HepG2 (cell line): ENCODE measurements at regions not wholly inside any gene's neighbourhood (a gene's known extent, or its start where the extent isn't known, plus 50 kb on each side); places are given as distances from the start of the nearest gene placed in this dataset.

ENCODE experiments used
- ATAC-seq: fragments of 200-7000 bp; cut with Tn5 transposase; 3 replicates; pipeline ENCODE4 v1.9.1; 2020; ENCODE audit warnings: mild to moderate bottlenecking, moderate library complexity
- BruUV-seq: library from RNA; stranded (reverse); fragments of 400-500 nt; replicated peaks from 2 replicates; lab custom pipeline; 2021; lab: Mats Ljungman, UMichigan
- CTCF ChIA-PET: fragments of 300-600 bp; formaldehyde crosslinking; extraction: SDS; loops from one replicate; lab custom pipeline; 2021; ENCODE audit warnings: low total read pairs, inconsistent platforms, low intra/inter-chr PET ratio; lab: Yijun Ruan, JAX
- POLR2A ChIA-PET: fragments of 350-600 bp; sonication (Branson Sonifier 250); formaldehyde crosslinking; loops from one replicate; lab custom pipeline; 2020; ENCODE audit warnings: antibody characterized with exemption, inconsistent platforms; lab: Yijun Ruan, JAX
- DNase-seq: peaks from one replicate; pipeline ENCODE4 v3.0.0-alpha.2; 2015; ENCODE audit warnings: low spot score
- FAIRE-seq: peaks from 3 replicates; lab custom pipeline; 2011; peaks lifted over from hg19 to GRCh38; lab: Jason Lieb, UNC
- H2AFZ ChIP-seq: one replicate; pipeline ENCODE4 v1.6.1; 2011; ENCODE audit warnings: low read length, inconsistent platforms
- H3K27ac ChIP-seq: fragments of 300-600 bp; 3 replicates; pipeline ENCODE4 v1.8.0; 2011; ENCODE audit warnings: mixed run types, mild to moderate bottlenecking, mixed read lengths, low read length, inconsistent platforms; ENCODE audit not compliant: insufficient read depth; ENCODE audit errors: extremely low read length
- H3K27me3 ChIP-seq, 2 experiments: fragments of 200-600 bp in 1 of 2; 2 replicates in 1 of 2; 3 replicates in 1 of 2; pipeline versions ENCODE4 v1.6.0 to v1.8.0; 2011; ENCODE audit warnings: low read length in 2 of 2, mild to moderate bottlenecking in 2 of 2, moderate library complexity in 2 of 2, inconsistent platforms in 1 of 2; ENCODE audit not compliant: insufficient read depth in 2 of 2, control insufficient read depth in 1 of 2
- H3K36me3 ChIP-seq, 2 experiments: fragments of 200-600 bp in 1 of 2; replicated peaks in 1 of 2; 2 replicates in 1 of 2; 3 replicates in 1 of 2; pipeline versions ENCODE4 v1.5.1 to v1.8.0; 2011; ENCODE audit warnings: low read length in 2 of 2, inconsistent platforms in 1 of 2; ENCODE audit not compliant: insufficient read depth in 2 of 2, control insufficient read depth in 1 of 2
- H3K4me1 ChIP-seq: 2 replicates; pipeline ENCODE4 v1.5.1; 2012; ENCODE audit warnings: low read length, inconsistent platforms; ENCODE audit not compliant: insufficient read depth
- H3K4me2 ChIP-seq: 2 replicates; pipeline ENCODE4 v1.6.0; 2011; ENCODE audit warnings: low read depth, low read length, inconsistent platforms
- H3K4me3 ChIP-seq, 3 experiments: fragments of 200-600 bp in 1 of 3; sonication (generic), shearing (Covaris generic) in 1 of 3; replicated peaks in 1 of 3; 2 replicates each; pipeline ENCODE4 v1.5.1; 2011 to 2016; ENCODE audit warnings: low read length in 3 of 3, inconsistent platforms in 2 of 3, low read depth in 2 of 3, mild to moderate bottlenecking in 2 of 3, control low read depth in 1 of 3, mixed read lengths in 1 of 3; ENCODE audit not compliant: insufficient read depth in 1 of 3
- H3K79me2 ChIP-seq: one replicate; pipeline ENCODE4 v1.6.1; 2011; ENCODE audit warnings: low read length, inconsistent platforms; ENCODE audit not compliant: insufficient read depth
- H3K9ac ChIP-seq: 2 replicates; pipeline ENCODE4 v1.6.0; 2011; ENCODE audit warnings: mild to moderate bottlenecking, low read depth, low read length, inconsistent platforms; ENCODE audit not compliant: insufficient read depth
- H3K9me3 ChIP-seq: 2 replicates; pipeline ENCODE4 v1.5.1; 2012; ENCODE audit warnings: mild to moderate bottlenecking, low read length
- H4K20me1 ChIP-seq: 2 replicates; pipeline ENCODE4 v1.6.0; 2011; ENCODE audit warnings: inconsistent platforms, mild to moderate bottlenecking, low read length, moderate library complexity; ENCODE audit not compliant: insufficient read depth
- CREM ChIP-seq, 2 experiments: sonication (generic) in 1 of 2; formaldehyde crosslinking in 1 of 2; IDR thresholded peaks; 2 replicates each; pipeline versions ENCODE4 v1.4.0 to v1.6.1; 2016 to 2020; ENCODE audit warnings: antibody characterized with exemption in 1 of 2, mild to moderate bottlenecking in 1 of 2, missing genetic modification reagents in 1 of 2
- HMG20A ChIP-seq: IDR thresholded peaks from 2 replicates; pipeline ENCODE4 v1.6.1; 2016; ENCODE audit warnings: borderline replicate concordance
- MIER2 ChIP-seq: IDR thresholded peaks from 2 replicates; pipeline ENCODE4 v1.6.1; 2016; ENCODE audit warnings: missing biosample characterization, missing genetic modification reagents
- NFYB ChIP-seq: sonication (generic); formaldehyde crosslinking; IDR thresholded peaks from 2 replicates; pipeline ENCODE4 v1.4.0; 2020; ENCODE audit warnings: missing genetic modification reagents
- PHF5A ChIP-seq: IDR thresholded peaks from one replicate; pipeline ENCODE4 v1.6.1; 2018; ENCODE audit warnings: low read depth, missing genetic modification reagents; ENCODE audit not compliant: unreplicated experiment
- REPIN1 ChIP-seq: sonication (generic); formaldehyde crosslinking; IDR thresholded peaks from 2 replicates; pipeline ENCODE4 v1.8.0; 2022; ENCODE audit warnings: missing genetic modification reagents, low read depth, mild to moderate bottlenecking, borderline replicate concordance
- ZNF563 ChIP-seq: sonication (generic); formaldehyde crosslinking; IDR thresholded peaks from 2 replicates; pipeline ENCODE4 v1.8.0; 2022; ENCODE audit warnings: mild to moderate bottlenecking, moderate library complexity, missing genetic modification reagents
- WGBS: methylation state at CpG from one replicate; pipeline ENCODE4 v1.1.6; 2017; ENCODE audit warnings: low lambda C conversion rate; 5-methylcytosine and 5-hydroxymethylcytosine counted together
- in situ Hi-C: cut with HindIII; loops from 2 replicates; pipeline ENCODE4 v1.10.0; 2017; ENCODE audit warnings: low pct_unique_long_range_greater_than_20kb; ENCODE audit not compliant: extremely low pct_ligation_motif_present
- intact Hi-C: fragments of 100-400 bp; cut with micrococcal nuclease; formaldehyde crosslinking; loops from one replicate; pipeline ENCODE4 v1.10.0; 2022; ENCODE audit not compliant: unreplicated experiment

DNA sequence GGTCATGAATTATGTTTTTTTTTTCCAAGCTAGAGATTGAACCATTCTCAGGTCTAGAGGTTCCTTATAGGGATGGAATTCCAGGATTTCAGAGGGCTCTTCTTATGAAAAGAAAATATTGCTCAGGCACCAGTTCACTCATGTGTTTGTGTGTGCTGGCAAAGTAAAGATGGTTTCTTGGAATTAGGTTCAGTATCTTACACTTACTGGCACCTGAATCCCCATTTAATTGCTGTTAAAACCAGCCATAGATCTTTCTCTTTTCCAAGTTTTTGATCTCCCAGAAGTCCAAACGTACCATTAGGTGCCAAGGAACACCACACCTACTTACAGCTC, 508.4 kb downstream of the CDH26 start:
- DNase-seq (no peak), FAIRE-seq (no peak), ATAC-seq (no peak)
- H3K4me1 ChIP-seq: no peaks in the 10 kb centered on the region
- peaks cover 83% of the 10 kb centered on the region for H3K9me3 ChIP-seq
- H3K27me3 ChIP-seq: no peaks in the 10 kb centered on the region
- H3K4me3 ChIP-seq: no peak overlapping the region
- TF ChIP-seq NFYB (CRISPR knock-in tag) (no peak), PHF5A (no peak), REPIN1 (CRISPR knock-in tag) (no peak), HMG20A (CRISPR knock-in tag) (no peak), ZNF563 (CRISPR knock-in tag) (no peak), MIER2 (CRISPR knock-in tag) (no peak)
- intact Hi-C loops: no loop called here
- in situ Hi-C loops: no loop called here
- no TSS peak for BruUV-seq
- ChIA-PET CTCF (no interaction called here), POLR2A (no interaction called here)
- H3K79me2 ChIP-seq: no peaks in the 10 kb centered on the region
- H3K36me3 ChIP-seq: no peaks in the 10 kb centered on the region
- no peak overlapping the region for H3K9ac ChIP-seq
- no peaks in the 10 kb centered on the region for H4K20me1 ChIP-seq
- no peak overlapping the region for H3K4me2 ChIP-seq
- no peak overlapping the region for H3K27ac ChIP-seq
- no peak overlapping the region for H2AFZ ChIP-seq
- WGBS: 0% methylated on average over 1 of the region's 1 CpG

- WGBS: 0% methylated on average over 2 of the region's 2 CpGs
- H3K4me2 ChIP-seq: no peak overlapping the region
- no peak overlapping the region for H3K27ac ChIP-seq
- H3K27me3 ChIP-seq: no peaks in the 10 kb centered on the region
- POLR2A ChIA-PET: no interaction called here
- DNase-seq (no peak), ATAC-seq (no peak), FAIRE-seq (no peak)
- in situ Hi-C loops (no loop called here), intact Hi-C loops (no loop called here)
- TF ChIP-seq CREM (IDR thresholded peaks at IDR 0.05): no peak
- TF ChIP-seq CREM (CRISPR knock-in tag; IDR thresholded peaks at IDR 0.05): no peak
- no peaks in the 10 kb centered on the region for H3K79me2 ChIP-seq
- no TSS peak for BruUV-seq
- no peak overlapping the region for H2AFZ ChIP-seq
- H3K9me3 ChIP-seq: peaks cover 82% of the 10 kb centered on the region
- H3K4me1 ChIP-seq: no peaks in the 10 kb centered on the region
- no peaks in the 10 kb centered on the region for H3K36me3 ChIP-seq
- CTCF ChIA-PET: no interaction called here
- no peaks in the 10 kb centered on the region for H4K20me1 ChIP-seq
- no peak overlapping the region for H3K9ac ChIP-seq
- no peak overlapping the region for H3K4me3 ChIP-seq
Observed at GRCh38 chr20:60467078-60467477, 508.9 kb downstream of the CDH26 start.
